GM12878 (cell line): ENCODE measurements at regions not wholly inside any gene's neighbourhood (a gene's known extent, or its start where the extent isn't known, plus 50 kb on each side); places are given as distances from the start of the nearest gene placed in this dataset.

Source experiments
- ATAC-seq: fragments of 200-7000 bp; cut with Tn5 transposase; 3 replicates; pipeline ENCODE4 v1.9.1; 2020; ENCODE audit warnings: mild to moderate bottlenecking, moderate library complexity
- BruUV-seq: library from RNA; stranded (reverse); fragments of 400-500 nt; replicated peaks from 2 replicates; lab custom pipeline; 2021; lab: Mats Ljungman, UMichigan
- CTCF ChIA-PET: fragments of 300-600 bp; sonication (Branson Sonifier 250); formaldehyde crosslinking; extraction: SDS; loops from one replicate; lab custom pipeline; 2021; ENCODE audit warnings: inconsistent platforms; lab: Yijun Ruan, JAX
- POLR2A ChIA-PET: fragments of 350-600 bp; formaldehyde crosslinking; extraction: SDS; loops from one replicate; lab custom pipeline; 2021; ENCODE audit warnings: inconsistent platforms; lab: Charles Lee
- RAD21 ChIA-PET: fragments of 300-600 bp; sonication (Branson Sonifier 250); formaldehyde crosslinking; loops from one replicate; lab custom pipeline; 2023; ENCODE audit warnings: antibody characterized with exemption; ENCODE audit not compliant: unreplicated experiment; lab: Charles Lee
- SMC1A ChIA-PET: fragments of 300-600 bp; sonication (Branson Sonifier 250); formaldehyde crosslinking; loops from one replicate; lab custom pipeline; 2023; ENCODE audit not compliant: unreplicated experiment, uncharacterized antibody; lab: Charles Lee
- DNase-seq: peaks from one replicate; pipeline ENCODE4 v3.0.0-alpha.2; 2011; ENCODE audit warnings: low read depth, low spot score
- FAIRE-seq: peaks from 3 replicates; lab custom pipeline; 2011; peaks lifted over from hg19 to GRCh38; lab: Jason Lieb, UNC
- H2AFZ ChIP-seq: 2 replicates; pipeline ENCODE4 v1.6.0; 2011; ENCODE audit warnings: low read depth, low read length, control low read depth; ENCODE audit not compliant: control insufficient read depth
- H3K27ac ChIP-seq: 2 replicates; pipeline ENCODE4 v1.5.1; 2011; ENCODE audit warnings: control low read depth; ENCODE audit not compliant: control insufficient read depth, insufficient read depth
- H3K27me3 ChIP-seq, 2 experiments: replicated peaks in 1 of 2; 2 replicates each; pipeline versions ENCODE4 v1.6.0 to v1.6.1; 2011; ENCODE audit warnings: low read length in 1 of 2; ENCODE audit not compliant: control insufficient read depth in 2 of 2, insufficient read depth in 2 of 2
- H3K36me3 ChIP-seq, 2 experiments: 2 replicates each; pipeline ENCODE4 v1.5.1; 2011; ENCODE audit warnings: low read length in 1 of 2; ENCODE audit not compliant: control insufficient read depth in 2 of 2, insufficient read depth in 2 of 2
- H3K4me1 ChIP-seq: 2 replicates; pipeline ENCODE4 v1.6.1; 2011; ENCODE audit warnings: mild to moderate bottlenecking, low read length, moderate library complexity, mixed read lengths; ENCODE audit not compliant: control insufficient read depth, insufficient read depth
- H3K4me2 ChIP-seq: 2 replicates; pipeline ENCODE4 v1.6.0; 2011; ENCODE audit warnings: control low read depth; ENCODE audit not compliant: control insufficient read depth, insufficient read depth
- H3K4me3 ChIP-seq: fragments of 200-600 bp; sonication (generic); 2 replicates; pipeline ENCODE4 v1.5.1; 2016
- H3K79me2 ChIP-seq: 2 replicates; pipeline ENCODE4 v1.6.0; 2011; ENCODE audit warnings: low read length; ENCODE audit not compliant: control insufficient read depth, insufficient read depth
- H3K9ac ChIP-seq: 2 replicates; pipeline ENCODE4 v1.8.0; 2011; ENCODE audit warnings: low read length, control low read depth, mixed read lengths; ENCODE audit not compliant: control insufficient read depth, insufficient read depth
- H3K9me3 ChIP-seq: replicated peaks from 3 replicates; pipeline ENCODE4 v1.5.1; 2011; ENCODE audit warnings: mild to moderate bottlenecking, low read length; ENCODE audit not compliant: control insufficient read depth, insufficient read depth
- H4K20me1 ChIP-seq: 2 replicates; pipeline ENCODE4 v1.6.0; 2011; ENCODE audit not compliant: control insufficient read depth, insufficient read depth
- BRCA1 ChIP-seq: IDR thresholded peaks from 2 replicates; pipeline ENCODE4 v1.6.1; 2011; ENCODE audit warnings: low read depth, low read length, improper control_type of control experiment
- CHD2 ChIP-seq: IDR thresholded peaks from 2 replicates; pipeline ENCODE4 v1.6.1; 2011; ENCODE audit warnings: low read depth, low read length, improper control_type of control experiment, borderline replicate concordance
- HSF1 ChIP-seq: fragments of 150-350 bp; IDR thresholded peaks from 2 replicates; pipeline ENCODE4 v1.6.1; 2014; ENCODE audit warnings: mild to moderate bottlenecking, low read depth, low read length
- MYB ChIP-seq: fragments of 150-350 bp; IDR thresholded peaks from 2 replicates; pipeline ENCODE4 v1.6.1; 2014; ENCODE audit warnings: mild to moderate bottlenecking, low read depth, low read length, borderline replicate concordance
- RAD51 ChIP-seq: fragments of 450-650 bp; IDR thresholded peaks from 2 replicates; pipeline ENCODE4 v1.6.1; 2016; ENCODE audit warnings: moderate library complexity, mild to moderate bottlenecking, inconsistent platforms
- SMAD5 ChIP-seq: IDR thresholded peaks from 2 replicates; pipeline ENCODE4 v1.6.1; 2016; ENCODE audit warnings: antibody characterized with exemption, low read depth
- WGBS: methylation state at CpG from one replicate; pipeline ENCODE4 v1.1.6; 2016; ENCODE audit warnings: low lambda C conversion rate; ENCODE audit not compliant: insufficient replicate concordance, insufficient coverage; ENCODE audit errors: missing lambda C conversion rate; 5-methylcytosine and 5-hydroxymethylcytosine counted together
- in situ Hi-C: fragments of 300-500 bp; cut with MboI; formaldehyde crosslinking; loops from 9 replicates; pipeline ENCODE4 v1.14.3; 2018; ENCODE audit warnings: mixed read lengths
- intact Hi-C: fragments of 100-400 bp; cut with micrococcal nuclease; formaldehyde crosslinking; loops from one replicate; pipeline ENCODE4 v1.14.2; 2022; ENCODE audit not compliant: unreplicated experiment

- in situ Hi-C loops: no loop called here
- no peak for ATAC-seq
- peaks cover 4% of the 10 kb centered on the region; the same call in 1 of the 2 replicates for H3K4me1 ChIP-seq
- no peaks in the 10 kb centered on the region for H3K36me3 ChIP-seq
- BruUV-seq: no TSS peak
- H3K4me3 ChIP-seq: no peak overlapping the region
- no peaks in the 10 kb centered on the region for H3K27me3 ChIP-seq
- H3K9me3 ChIP-seq: no peaks in the 10 kb centered on the region
- intact Hi-C loops: loop anchor here (10.0 kb wide), 3 partner anchors 293 to 673 kb away; no protein-coding TSS in a partner anchor
- ChIA-PET RAD21 (interaction anchor here (1.3 to 12.6 kb wide), 3 partner anchors 38 to 424 kb away, joined by 8 to 291 read pairs (median 185); no protein-coding TSS in a partner anchor), CTCF (interaction anchor here (1.4 to 19.7 kb wide), 4 partner anchors 32 to 442 kb away, joined by 5 to 312 read pairs (median 7); no protein-coding TSS in a partner anchor)
- WGBS: 34% methylated on average over 6 of the region's 6 CpGs
- TF ChIP-seq SMAD5 (no peak), RAD51 (no peak), BRCA1 (no peak), CHD2 (no peak), HSF1 (no peak), MYB (no peak)
- TF ChIP-seq, all 136 proteins: peak for 0
- POLR2A ChIA-PET: interaction anchor here (1.1 kb wide), 1 partner anchor 37 kb away, joined by 3 read pairs; no protein-coding TSS in a partner anchor
- Histone ChIP-seq H2AFZ (no peak overlapping the region), H3K9ac (no peak overlapping the region), H3K4me2 (no peak overlapping the region), H3K27ac (no peak overlapping the region), H3K79me2 (no peaks in the 10 kb centered on the region), H4K20me1 (no peaks in the 10 kb centered on the region)
- FAIRE-seq (no peak), DNase-seq (no peak)
- SMC1A ChIA-PET: interaction anchor here (0.9 to 14.3 kb wide), 6 partner anchors 14 to 441 kb away, joined by 3 to 351 read pairs (median 16); no protein-coding TSS in a partner anchor
These were observed 87.3 kb upstream of the RMDN2 start for GRCh38 chr2:37837628-37838328.
